ENCODE measurements at regions not wholly inside any gene's neighbourhood (a gene's known extent, or its start where the extent isn't known, plus 50 kb on each side); places are given as distances from the start of the nearest gene placed in this dataset.
"Not testable (repeated sequence)": the region's sequence is repeated elsewhere in the genome, so short reads cannot be mapped to it uniquely, and the experiment has no call there.

DNA sequence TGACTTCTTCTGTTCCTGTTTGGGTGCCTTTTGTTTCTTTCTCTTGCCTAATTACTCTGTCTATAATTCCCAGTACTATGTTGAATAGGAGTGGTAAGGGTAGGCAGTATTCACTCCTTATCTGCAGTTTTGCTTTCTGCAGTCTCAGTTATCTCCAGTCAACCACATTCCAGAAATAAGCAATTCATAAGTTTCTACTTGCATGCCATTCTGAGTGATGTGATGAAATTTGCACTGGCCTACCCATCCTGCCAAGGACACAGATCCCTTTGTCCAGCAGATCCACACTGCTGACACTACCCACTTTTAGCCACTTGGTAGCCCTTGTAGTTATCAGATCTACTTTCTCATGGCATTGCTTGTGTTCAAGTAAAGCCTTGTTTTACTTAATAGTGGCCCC lies 971.6 kb upstream of the INTU start:
- TF ChIP-seq, protein P1, sequence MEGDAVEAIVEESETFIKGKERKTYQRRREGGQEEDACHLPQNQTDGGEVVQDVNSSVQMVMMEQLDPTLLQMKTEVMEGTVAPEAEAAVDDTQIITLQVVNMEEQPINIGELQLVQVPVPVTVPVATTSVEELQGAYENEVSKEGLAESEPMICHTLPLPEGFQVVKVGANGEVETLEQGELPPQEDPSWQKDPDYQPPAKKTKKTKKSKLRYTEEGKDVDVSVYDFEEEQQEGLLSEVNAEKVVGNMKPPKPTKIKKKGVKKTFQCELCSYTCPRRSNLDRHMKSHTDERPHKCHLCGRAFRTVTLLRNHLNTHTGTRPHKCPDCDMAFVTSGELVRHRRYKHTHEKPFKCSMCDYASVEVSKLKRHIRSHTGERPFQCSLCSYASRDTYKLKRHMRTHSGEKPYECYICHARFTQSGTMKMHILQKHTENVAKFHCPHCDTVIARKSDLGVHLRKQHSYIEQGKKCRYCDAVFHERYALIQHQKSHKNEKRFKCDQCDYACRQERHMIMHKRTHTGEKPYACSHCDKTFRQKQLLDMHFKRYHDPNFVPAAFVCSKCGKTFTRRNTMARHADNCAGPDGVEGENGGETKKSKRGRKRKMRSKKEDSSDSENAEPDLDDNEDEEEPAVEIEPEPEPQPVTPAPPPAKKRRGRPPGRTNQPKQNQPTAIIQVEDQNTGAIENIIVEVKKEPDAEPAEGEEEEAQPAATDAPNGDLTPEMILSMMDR (conservative IDR thresholded peaks at IDR 0.05; ENCODE audit: low read depth), result no peak
- CTCF ChIA-PET, result no interaction called here
- POLR2A ChIA-PET (ENCODE audit: low non-redundant PET), result no interaction called here
- H3K27ac ChIP-seq, result no peak overlapping the region
- no peak for DNase-seq (ENCODE audit: low spot score)

DNA sequence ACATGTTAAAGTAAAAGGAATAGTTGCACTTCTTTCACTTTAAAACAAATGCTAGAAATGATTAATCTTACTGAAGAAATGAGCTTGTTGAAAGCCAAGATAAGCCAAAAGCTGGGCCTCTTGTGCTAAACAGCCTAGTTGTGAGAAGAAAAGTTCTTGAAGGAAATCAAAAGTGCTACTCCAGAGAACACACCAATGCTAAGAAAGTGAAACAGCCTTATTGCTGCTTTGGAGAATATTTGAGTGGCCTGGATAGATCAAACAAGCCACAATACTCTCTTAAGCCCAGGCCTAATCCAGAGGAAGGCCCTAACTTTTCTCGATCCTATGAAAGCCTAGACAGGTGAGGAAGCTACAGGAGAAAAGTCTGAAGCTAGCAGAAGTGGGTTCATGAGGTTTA lies 967.9 kb upstream of the INTU start:
- no peak overlapping the region for H3K27ac ChIP-seq
- TF ChIP-seq, protein P1 (conservative IDR thresholded peaks at IDR 0.05; ENCODE audit: low read depth), result no peak
- ChIA-PET POLR2A (ENCODE audit: low non-redundant PET) (no interaction called here), CTCF (no interaction called here)
- no peak for DNase-seq (ENCODE audit: low spot score)

DNA sequence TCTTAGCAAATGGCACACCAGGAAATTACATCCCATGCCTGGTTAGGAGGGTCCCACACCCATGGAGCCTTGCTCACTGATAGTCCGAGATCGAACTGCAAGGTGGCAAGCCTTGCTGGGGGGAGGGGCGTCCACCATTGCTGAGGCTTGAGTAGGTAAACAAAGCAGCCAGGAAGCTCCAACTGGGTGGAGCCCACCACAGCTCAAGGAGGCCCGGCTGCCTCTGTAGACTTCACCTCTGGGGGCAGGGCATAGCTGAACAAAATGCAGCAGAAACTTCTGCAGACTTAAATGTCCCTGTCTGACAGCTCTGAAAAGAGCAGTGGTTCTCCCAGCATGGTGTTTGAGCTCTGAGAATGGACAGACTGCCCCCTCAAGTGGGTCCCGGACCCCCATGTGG lies 962.7 kb upstream of the INTU start:
- H3K27ac ChIP-seq; POLR2A ChIA-PET (ENCODE audit: low non-redundant PET); CTCF ChIA-PET: not testable (repeated sequence)

DNA sequence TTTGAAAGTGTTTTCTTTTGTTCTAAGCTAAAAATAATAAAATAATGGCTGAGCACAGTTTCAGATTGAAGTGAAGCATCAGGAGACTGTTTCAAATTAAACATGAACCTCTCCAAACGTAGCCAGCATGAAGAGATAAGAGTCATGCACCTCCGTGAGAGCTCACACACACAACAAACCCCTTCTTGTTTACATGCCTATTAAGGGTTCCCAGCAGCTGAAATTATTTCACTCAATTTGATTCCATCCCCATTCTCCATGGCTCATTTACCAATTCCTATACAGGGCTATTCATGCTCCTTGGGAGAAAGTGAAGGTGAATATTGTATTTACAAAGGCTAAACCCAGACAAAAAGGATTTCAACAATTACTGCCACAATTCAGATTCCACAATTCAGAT lies 954.1 kb upstream of the INTU start:
- H3K27ac ChIP-seq, result no peak overlapping the region
- ChIA-PET POLR2A (ENCODE audit: low non-redundant PET) (no interaction called here), CTCF (no interaction called here)
- no peak for DNase-seq (ENCODE audit: low spot score)
- TF ChIP-seq, protein P1 (conservative IDR thresholded peaks at IDR 0.05; ENCODE audit: low read depth), result no peak

More for the DNA sequence above, 962.7 kb upstream of the INTU start:
- not testable (repeated sequence) for DNase-seq (ENCODE audit: low spot score)

DNA sequence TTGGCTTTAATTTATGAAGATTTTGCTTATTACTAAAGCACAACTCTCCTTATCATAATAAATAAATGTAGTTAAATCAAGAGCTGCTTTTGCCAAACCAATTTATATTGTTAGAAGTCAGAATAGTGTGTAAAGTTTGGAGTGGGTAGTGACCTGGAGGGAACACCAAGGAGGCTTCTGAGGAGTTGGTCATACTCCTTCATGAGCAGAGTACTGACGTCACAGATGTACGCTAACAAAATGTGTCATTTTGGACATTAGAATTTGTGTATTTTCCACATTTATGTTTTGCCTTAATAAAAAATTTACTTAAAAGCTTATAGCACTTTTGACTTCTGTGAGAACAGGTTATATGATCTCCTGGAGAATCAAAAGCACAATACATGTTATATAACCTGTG lies 953.5 kb upstream of the INTU start:
- TF ChIP-seq, protein P1 (conservative IDR thresholded peaks at IDR 0.05; ENCODE audit: low read depth), result no peak
- H3K27ac ChIP-seq, result no peak overlapping the region
- DNase-seq (ENCODE audit: low spot score), result no peak
- POLR2A ChIA-PET (ENCODE audit: low non-redundant PET), result no interaction called here
- CTCF ChIA-PET, result no interaction called here

DNA sequence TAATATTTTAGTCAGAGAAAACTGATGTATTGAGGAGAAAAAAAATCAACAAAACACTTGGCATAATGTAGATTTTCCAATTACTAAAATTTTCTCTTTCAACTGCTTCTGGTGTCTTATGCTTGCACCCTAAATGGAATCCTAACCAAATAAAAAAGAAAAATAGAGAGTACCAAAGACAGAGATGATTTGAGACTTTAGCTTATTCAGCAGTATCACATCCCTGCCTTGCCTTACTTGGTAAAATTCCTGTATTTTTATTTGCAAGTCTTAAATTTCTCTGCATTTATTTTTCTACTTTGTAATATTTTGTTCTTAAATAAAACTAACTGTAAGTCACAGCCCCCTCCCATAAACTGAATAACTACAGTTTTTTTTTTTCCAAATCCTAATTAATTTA lies 950.5 kb upstream of the INTU start:
- POLR2A ChIA-PET (ENCODE audit: low non-redundant PET), result no interaction called here
- CTCF ChIA-PET, result no interaction called here
- no peak overlapping the region for H3K27ac ChIP-seq
- TF ChIP-seq, protein P1 (conservative IDR thresholded peaks at IDR 0.05; ENCODE audit: low read depth), result no peak
- DNase-seq (ENCODE audit: low spot score), result no peak

DNA sequence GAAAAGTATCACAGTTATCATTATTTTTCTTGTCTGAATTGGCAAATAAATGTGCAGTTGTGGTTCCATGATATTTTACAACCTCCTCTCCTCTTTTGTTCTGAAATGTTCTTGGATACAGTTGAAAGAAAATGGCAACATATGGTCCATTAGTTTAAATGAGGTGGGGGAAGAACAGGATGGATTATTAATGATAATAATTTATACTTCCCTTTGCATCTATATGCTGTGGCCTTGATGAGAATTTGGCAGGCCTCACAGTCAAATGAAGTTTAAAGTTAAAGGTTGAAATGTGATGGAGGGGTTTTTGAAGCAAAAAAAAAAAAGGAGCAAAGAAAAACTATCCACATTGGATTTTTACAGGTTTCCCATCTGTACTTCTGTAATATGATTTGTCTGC lies 946.3 kb upstream of the INTU start:
- DNase-seq (ENCODE audit: low spot score), result no peak
- POLR2A ChIA-PET (ENCODE audit: low non-redundant PET), result no interaction called here
- TF ChIP-seq, protein P1 (conservative IDR thresholded peaks at IDR 0.05; ENCODE audit: low read depth), result no peak
- H3K27ac ChIP-seq, result no peak overlapping the region
- CTCF ChIA-PET, result no interaction called here

Measured in RWPE1 (cell line).